ENCODE measurements at regions not wholly inside any gene's neighbourhood (a gene's known extent, or its start where the extent isn't known, plus 50 kb on each side); places are given as distances from the start of the nearest gene placed in this dataset.

DNA sequence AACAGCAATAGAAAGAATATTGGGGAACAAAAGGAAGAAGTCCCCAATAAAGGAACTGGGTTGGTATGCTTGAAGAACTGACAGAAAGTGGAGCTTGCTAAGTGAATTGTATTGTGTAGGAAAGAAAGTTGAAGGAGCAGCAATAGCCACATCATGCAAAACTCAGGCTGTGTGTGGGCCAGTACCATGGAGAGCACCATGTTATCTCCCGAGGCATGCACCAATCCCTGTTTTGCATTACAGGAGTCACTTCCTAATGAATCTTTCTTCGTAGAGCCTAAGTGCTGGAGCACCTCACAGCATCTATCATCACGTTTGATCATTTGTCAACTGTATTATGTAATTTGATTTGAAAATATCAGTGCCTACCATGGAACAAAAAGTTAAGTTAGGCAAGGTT is 137.7 kb upstream of the NMUR2 start:
- H3K36me3 ChIP-seq: no peaks in the 10 kb centered on the region
- no peaks in the 10 kb centered on the region for H3K9me3 ChIP-seq
- H3K27me3 ChIP-seq: no peaks in the 10 kb centered on the region
- H3K4me3 ChIP-seq (ENCODE audit: low read depth, low read length): no peak overlapping the region
- H3K4me1 ChIP-seq: no peaks in the 10 kb centered on the region
- no peak for DNase-seq
- no peak for TF ChIP-seq CTCF (IDR thresholded peaks at IDR 0.05; ENCODE audit: low read depth, low read length)

DNA sequence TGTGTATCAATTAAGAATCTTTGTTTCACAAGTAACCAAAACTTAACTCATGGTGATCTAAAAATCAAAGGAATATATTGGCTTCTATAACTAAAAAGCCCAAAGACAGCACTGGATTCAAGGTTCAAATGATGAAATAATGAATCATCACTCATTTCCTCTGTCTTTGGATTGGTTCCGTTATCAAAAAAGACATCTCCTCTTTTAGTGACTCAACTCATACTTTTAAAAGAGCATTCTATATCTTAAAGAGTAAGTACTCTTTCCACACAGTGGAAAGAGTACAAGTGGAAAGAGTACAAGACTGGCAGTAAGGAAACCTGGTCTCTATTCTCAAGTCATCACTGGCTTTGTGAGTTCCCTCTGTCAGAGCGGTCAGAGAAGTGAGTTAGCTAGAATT is 141.4 kb upstream of the NMUR2 start:
- Histone ChIP-seq H3K36me3 (no peaks in the 10 kb centered on the region), H3K9me3 (no peaks in the 10 kb centered on the region), H3K4me1 (no peaks in the 10 kb centered on the region), H3K27me3 (no peaks in the 10 kb centered on the region), H3K4me3 (ENCODE audit: low read depth, low read length) (no peak overlapping the region)
- DNase-seq: no peak
- no peak for TF ChIP-seq CTCF (IDR thresholded peaks at IDR 0.05; ENCODE audit: low read depth, low read length)

- no peaks in the 10 kb centered on the region for H3K9me3 ChIP-seq
- no peak for DNase-seq
- no peaks in the 10 kb centered on the region for H3K36me3 ChIP-seq
- H3K4me3 ChIP-seq (ENCODE audit: low read depth, low read length): no peak overlapping the region
- no peak for TF ChIP-seq CTCF (IDR thresholded peaks at IDR 0.05; ENCODE audit: low read depth, low read length)
- no peaks in the 10 kb centered on the region for H3K27me3 ChIP-seq
- H3K4me1 ChIP-seq: no peaks in the 10 kb centered on the region
These were observed 142.1 kb upstream of the NMUR2 start for GRCh38 chr5:152547202-152547601.

DNA sequence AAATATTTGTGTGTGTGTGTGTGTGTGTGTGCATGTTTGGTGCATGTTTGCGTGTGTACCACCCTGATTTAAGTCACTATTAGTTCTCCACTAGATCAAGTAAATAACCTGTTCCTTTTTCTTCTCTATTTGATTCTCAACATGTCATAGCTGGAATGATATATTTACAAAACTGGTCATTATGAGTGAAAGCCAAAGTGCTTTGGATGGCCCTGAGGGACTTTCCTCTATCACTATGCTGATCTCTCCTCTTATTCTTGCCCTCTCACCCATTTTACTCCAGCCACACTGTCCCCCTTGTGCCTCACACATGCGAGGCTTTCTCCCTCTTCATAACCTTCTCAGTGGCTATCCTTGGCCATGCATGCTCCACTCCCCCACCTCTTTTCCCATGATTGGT is 144.6 kb upstream of the NMUR2 start:
- no peak overlapping the region for H3K4me3 ChIP-seq (ENCODE audit: low read depth, low read length)
- H3K9me3 ChIP-seq: no peaks in the 10 kb centered on the region
- no peaks in the 10 kb centered on the region for H3K27me3 ChIP-seq
- no peak for DNase-seq
- no peaks in the 10 kb centered on the region for H3K4me1 ChIP-seq
- no peaks in the 10 kb centered on the region for H3K36me3 ChIP-seq
- TF ChIP-seq CTCF (IDR thresholded peaks at IDR 0.05; ENCODE audit: low read depth, low read length): no peak

DNA sequence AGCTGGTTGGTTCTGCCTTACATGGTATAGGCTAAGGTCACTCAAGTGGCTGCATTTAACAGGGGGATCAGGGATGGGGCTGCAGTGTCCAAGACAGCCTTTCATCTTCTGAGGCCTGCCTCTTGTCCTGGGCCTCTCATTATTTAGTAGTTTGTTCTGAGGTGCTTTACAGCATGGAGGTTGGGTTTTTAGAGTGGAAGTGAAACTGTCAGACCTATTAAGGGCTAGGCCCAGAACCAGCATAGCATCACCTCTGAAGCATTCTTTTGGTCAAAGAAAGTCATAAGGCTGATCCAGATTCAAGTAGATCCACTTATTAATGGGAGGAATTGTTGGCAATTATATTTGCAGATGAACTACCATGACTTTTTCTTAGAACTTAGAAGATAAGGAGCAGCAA is 146.0 kb upstream of the NMUR2 start:
- Histone ChIP-seq H3K27me3 (no peaks in the 10 kb centered on the region), H3K9me3 (no peaks in the 10 kb centered on the region; the same call in 1 of the 2 replicates), H3K4me1 (no peaks in the 10 kb centered on the region), H3K36me3 (no peaks in the 10 kb centered on the region), H3K4me3 (ENCODE audit: low read depth, low read length) (no peak overlapping the region)
- TF ChIP-seq CTCF (IDR thresholded peaks at IDR 0.05; ENCODE audit: low read depth, low read length): no peak
- no peak for DNase-seq

GRCh38 chr5:152556784-152557183 is 151.7 kb upstream of the NMUR2 start:
- Histone ChIP-seq H3K36me3 (no peaks in the 10 kb centered on the region), H3K9me3 (no peaks in the 10 kb centered on the region; the same call in 1 of the 2 replicates), H3K27me3 (no peaks in the 10 kb centered on the region), H3K4me1 (no peaks in the 10 kb centered on the region), H3K4me3 (ENCODE audit: low read depth, low read length) (no peak overlapping the region)
- no peak for DNase-seq
- no peak for TF ChIP-seq CTCF (IDR thresholded peaks at IDR 0.05; ENCODE audit: low read depth, low read length)

All from BE2C (cell line).